Lower lobe of right lung (tissue), 2 donors: ENCODE measurements at regions not wholly inside any gene's neighbourhood (a gene's known extent, or its start where the extent isn't known, plus 50 kb on each side); places are given as distances from the start of the nearest gene placed in this dataset.

Experiments used
- ATAC-seq, 2 donors: fragments of 200-7000 bp; cut with Tn5 transposase; one replicate each; pipeline ENCODE4 v1.9.1; 2020 to 2022; ENCODE audit warnings: mild to moderate bottlenecking in 2 of 2, moderate library complexity in 2 of 2
- DNase-seq: peaks from one replicate; pipeline ENCODE4 v3.0.0-alpha.2; 2020
- H3K27ac ChIP-seq: fragments of 200-600 bp; one replicate; pipeline ENCODE4 v1.8.0; 2022
- H3K27me3 ChIP-seq: fragments of 200-600 bp; one replicate; pipeline ENCODE4 v1.8.0; 2022; ENCODE audit warnings: low read depth
- H3K36me3 ChIP-seq: fragments of 200-600 bp; one replicate; pipeline ENCODE4 v1.8.0; 2022; ENCODE audit warnings: mild to moderate bottlenecking
- H3K4me1 ChIP-seq: fragments of 200-600 bp; one replicate; pipeline ENCODE4 v1.8.0; 2022
- H3K4me3 ChIP-seq: fragments of 200-600 bp; one replicate; pipeline ENCODE4 v1.8.0; 2022; ENCODE audit warnings: mild to moderate bottlenecking
- H3K9me3 ChIP-seq: fragments of 200-600 bp; one replicate; pipeline ENCODE4 v1.8.0; 2022
- CTCF ChIP-seq: fragments of 200-600 bp; IDR thresholded peaks from one replicate; pipeline ENCODE4 v1.8.0; 2022; ENCODE audit warnings: antibody characterized with exemption, mild to moderate bottlenecking
- intact Hi-C: fragments of 100-400 bp; cut with DNase I; formaldehyde crosslinking; loops from one replicate; pipeline ENCODE4 v1.11.0; 2022
- donor health status: DM: no; HTN: yes; CAD: no; lungs with severe emphysema.

- TF ChIP-seq CTCF, result no peak
- H3K4me1 ChIP-seq, result no peaks in the 10 kb centered on the region
- ATAC-seq, result no peak
- intact Hi-C loops, result no loop called here
- no peaks in the 10 kb centered on the region for H3K36me3 ChIP-seq
- H3K9me3 ChIP-seq, result peaks cover 2% of the 10 kb centered on the region
- no peak overlapping the region for H3K4me3 ChIP-seq
- H3K27ac ChIP-seq, result no peak overlapping the region
- no peak for DNase-seq
- no peaks in the 10 kb centered on the region for H3K27me3 ChIP-seq
These were observed 97.9 kb upstream of the ATL2 start for GRCh38 chr2:38474715-38475566.

DNA sequence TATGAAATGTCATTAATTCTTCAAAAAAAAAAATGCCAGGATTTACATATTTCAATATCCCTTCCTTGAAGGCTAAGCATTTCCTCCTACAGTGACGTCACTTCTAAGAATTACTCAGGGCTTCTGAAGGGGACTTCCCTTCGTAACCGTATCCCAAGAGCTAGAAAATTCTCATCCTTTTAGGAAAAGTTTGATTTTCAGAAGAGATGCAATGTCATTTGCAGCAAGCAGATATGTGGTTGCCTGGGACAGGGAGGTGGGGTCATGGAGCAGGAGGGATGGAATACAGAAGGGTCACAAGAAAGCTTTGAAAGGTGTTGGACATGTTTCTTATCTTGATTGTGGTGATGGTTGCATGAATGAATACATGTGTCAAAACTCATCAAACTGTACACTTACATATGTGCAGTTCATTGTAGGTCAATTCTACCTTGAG is 97.0 kb upstream of the ATL2 start:
- Histone ChIP-seq H3K4me1 (no peaks in the 10 kb centered on the region), H3K9me3 (no peaks in the 10 kb centered on the region), H3K27me3 (no peaks in the 10 kb centered on the region), H3K4me3 (no peak overlapping the region), H3K27ac (no peak overlapping the region), H3K36me3 (no peaks in the 10 kb centered on the region)
- no peak for TF ChIP-seq CTCF
- no peak for ATAC-seq
- DNase-seq, result no peak
- intact Hi-C loops, result no loop called here

DNA sequence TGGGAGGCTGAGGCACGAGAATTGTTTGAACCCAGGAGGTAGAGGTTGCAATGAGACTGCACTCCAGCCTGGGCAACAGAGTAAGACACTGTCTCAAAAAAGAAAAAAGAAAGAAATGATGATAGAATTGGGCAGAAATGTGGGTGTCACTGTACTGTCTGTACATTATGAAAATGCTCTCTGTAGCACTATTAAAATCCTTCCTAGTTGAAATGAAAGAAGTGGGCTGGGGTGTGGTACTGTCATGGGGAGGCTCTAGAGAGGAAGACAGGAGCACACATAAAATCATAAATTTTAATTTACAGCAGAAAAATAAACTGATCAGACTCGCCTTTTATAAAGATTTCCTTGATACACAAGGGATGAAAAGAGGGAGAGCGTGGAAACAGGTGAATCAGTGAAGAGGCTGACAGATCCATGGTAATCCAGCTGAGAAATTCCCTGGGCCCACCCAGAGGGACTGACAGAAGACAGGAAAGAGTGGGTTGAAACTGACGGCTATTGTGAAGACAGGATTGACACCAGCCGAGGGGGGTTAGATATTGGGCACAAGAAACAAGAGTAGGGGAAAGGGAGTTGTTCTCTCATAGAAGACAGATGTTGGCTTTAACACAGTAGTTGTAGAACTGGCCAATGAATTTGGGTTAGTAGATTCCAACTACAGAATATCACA is 96.4 kb upstream of the ATL2 start:
- Histone ChIP-seq H3K4me1 (no peaks in the 10 kb centered on the region), H3K27ac (no peak overlapping the region), H3K27me3 (no peaks in the 10 kb centered on the region), H3K4me3 (no peak overlapping the region), H3K9me3 (no peaks in the 10 kb centered on the region), H3K36me3 (no peaks in the 10 kb centered on the region)
- intact Hi-C loops, result no loop called here
- DNase-seq, result no peak
- ATAC-seq, result no peak
- TF ChIP-seq CTCF, result no peak

GRCh38 chr2:38470115-38470514 is 93.0 kb upstream of the ATL2 start:
- ATAC-seq (no peak), DNase-seq (no peak)
- no peak for TF ChIP-seq CTCF
- H3K27ac ChIP-seq, result no peak overlapping the region
- no peaks in the 10 kb centered on the region for H3K27me3 ChIP-seq
- intact Hi-C loops, result no loop called here
- no peaks in the 10 kb centered on the region for H3K36me3 ChIP-seq
- peaks cover 13% of the 10 kb centered on the region for H3K4me1 ChIP-seq
- no peaks in the 10 kb centered on the region for H3K9me3 ChIP-seq
- no peak overlapping the region for H3K4me3 ChIP-seq

- Histone ChIP-seq H3K4me1 (peaks cover 13% of the 10 kb centered on the region), H3K27ac (no peak overlapping the region), H3K4me3 (no peak overlapping the region), H3K36me3 (no peaks in the 10 kb centered on the region), H3K27me3 (no peaks in the 10 kb centered on the region), H3K9me3 (no peaks in the 10 kb centered on the region)
- no peak for TF ChIP-seq CTCF
- DNase-seq (no peak), ATAC-seq (no peak)
- intact Hi-C loops, result no loop called here
These were observed 90.8 kb upstream of the ATL2 start for GRCh38 chr2:38467768-38468455.
